Loucy (cell line): ENCODE measurements at regions not wholly inside any gene's neighbourhood (a gene's known extent, or its start where the extent isn't known, plus 50 kb on each side); places are given as distances from the start of the nearest gene placed in this dataset.

Source experiments
- H2AFZ ChIP-seq: fragments of 200-600 bp; sonication (generic); 2 replicates; pipeline ENCODE4 v1.6.0; 2016; ENCODE audit warnings: antibody characterized with exemption, mild to moderate bottlenecking, low read length, moderate library complexity
- H3F3A ChIP-seq: fragments of 200-600 bp; 2 replicates; pipeline ENCODE4 v1.6.0; 2016; ENCODE audit warnings: antibody characterized with exemption, low read depth, mild to moderate bottlenecking
- H3K27me3 ChIP-seq: fragments of 200-600 bp; sonication (generic); 2 replicates; pipeline ENCODE4 v1.6.1; 2014; ENCODE audit warnings: low read length, mild to moderate bottlenecking; ENCODE audit not compliant: insufficient read depth, poor library complexity, severe bottlenecking
- H3K36me3 ChIP-seq: fragments of 200-600 bp; sonication (generic); 2 replicates; pipeline ENCODE4 v1.6.1; 2016; ENCODE audit warnings: low read length; ENCODE audit not compliant: insufficient read depth
- H3K4me1 ChIP-seq: fragments of 200-600 bp; sonication (generic); 2 replicates; pipeline ENCODE4 v1.5.1; 2014; ENCODE audit warnings: low read length, mild to moderate bottlenecking; ENCODE audit not compliant: insufficient read depth, poor library complexity, severe bottlenecking
- H3K4me2 ChIP-seq: fragments of 200-600 bp; sonication (generic); 2 replicates; pipeline ENCODE4 v1.6.0; 2014; ENCODE audit warnings: antibody characterized with exemption, low read length, low read depth, mild to moderate bottlenecking; ENCODE audit not compliant: poor library complexity, severe bottlenecking
- H3K4me3 ChIP-seq: fragments of 200-600 bp; sonication (generic); 2 replicates; pipeline ENCODE4 v1.5.1; 2014; ENCODE audit warnings: low read length, mild to moderate bottlenecking, mixed read lengths; ENCODE audit not compliant: poor library complexity, severe bottlenecking
- H3K79me2 ChIP-seq: fragments of 200-600 bp; sonication (generic); 2 replicates; pipeline ENCODE4 v1.6.1; 2014; ENCODE audit warnings: low read length; ENCODE audit not compliant: insufficient read depth
- H3K9ac ChIP-seq: fragments of 200-600 bp; sonication (generic); 2 replicates; pipeline ENCODE4 v1.6.0; 2014; ENCODE audit warnings: mild to moderate bottlenecking, low read depth, low read length, moderate library complexity; ENCODE audit not compliant: poor library complexity, severe bottlenecking
- H3K9me2 ChIP-seq: fragments of 200-600 bp; sonication (generic); replicated peaks from 2 replicates; pipeline ENCODE4 v1.6.1; 2016; ENCODE audit warnings: low read depth, low read length, mixed read lengths
- H3K9me3 ChIP-seq: fragments of 200-600 bp; sonication (generic); 2 replicates; pipeline ENCODE4 v1.6.1; 2014; ENCODE audit warnings: mild to moderate bottlenecking, antibody characterized with exemption, low read length, low read depth; ENCODE audit not compliant: insufficient read depth
- H4K20me1 ChIP-seq: fragments of 200-600 bp; sonication (generic); 2 replicates; pipeline ENCODE4 v1.6.0; 2014; ENCODE audit warnings: antibody characterized with exemption, low read length, mild to moderate bottlenecking; ENCODE audit not compliant: insufficient read depth, poor library complexity, severe bottlenecking
- EZH2phosphoT487 ChIP-seq: fragments of 200-600 bp; IDR thresholded peaks from 2 replicates; pipeline ENCODE4 v1.6.1; 2018; ENCODE audit warnings: antibody characterized with exemption, mild to moderate bottlenecking, moderate library complexity, borderline replicate concordance
- TF ChIP-seq, protein P1 (sequence below): fragments of 200-600 bp; sonication (generic); conservative IDR thresholded peaks from 2 replicates; pipeline ENCODE4 v1.5.1; 2014; ENCODE audit warnings: mild to moderate bottlenecking, antibody characterized with exemption, low read length

- Histone ChIP-seq H3K4me1 (peaks cover 7% of the 10 kb centered on the region), H3F3A (no peaks in the 10 kb centered on the region), H3K36me3 (no peaks in the 10 kb centered on the region), H3K79me2 (no peaks in the 10 kb centered on the region), H3K9me2 (no peaks in the 10 kb centered on the region), H4K20me1 (no peaks in the 10 kb centered on the region), H3K9ac (no peak overlapping the region), H2AFZ (no peak overlapping the region), H3K9me3 (no peaks in the 10 kb centered on the region), H3K4me2 (no peak overlapping the region), H3K27me3 (no peaks in the 10 kb centered on the region), H3K4me3 (no peak overlapping the region)
- TF ChIP-seq, protein P1, sequence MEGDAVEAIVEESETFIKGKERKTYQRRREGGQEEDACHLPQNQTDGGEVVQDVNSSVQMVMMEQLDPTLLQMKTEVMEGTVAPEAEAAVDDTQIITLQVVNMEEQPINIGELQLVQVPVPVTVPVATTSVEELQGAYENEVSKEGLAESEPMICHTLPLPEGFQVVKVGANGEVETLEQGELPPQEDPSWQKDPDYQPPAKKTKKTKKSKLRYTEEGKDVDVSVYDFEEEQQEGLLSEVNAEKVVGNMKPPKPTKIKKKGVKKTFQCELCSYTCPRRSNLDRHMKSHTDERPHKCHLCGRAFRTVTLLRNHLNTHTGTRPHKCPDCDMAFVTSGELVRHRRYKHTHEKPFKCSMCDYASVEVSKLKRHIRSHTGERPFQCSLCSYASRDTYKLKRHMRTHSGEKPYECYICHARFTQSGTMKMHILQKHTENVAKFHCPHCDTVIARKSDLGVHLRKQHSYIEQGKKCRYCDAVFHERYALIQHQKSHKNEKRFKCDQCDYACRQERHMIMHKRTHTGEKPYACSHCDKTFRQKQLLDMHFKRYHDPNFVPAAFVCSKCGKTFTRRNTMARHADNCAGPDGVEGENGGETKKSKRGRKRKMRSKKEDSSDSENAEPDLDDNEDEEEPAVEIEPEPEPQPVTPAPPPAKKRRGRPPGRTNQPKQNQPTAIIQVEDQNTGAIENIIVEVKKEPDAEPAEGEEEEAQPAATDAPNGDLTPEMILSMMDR = no peak
- TF ChIP-seq EZH2phosphoT487 = no peak
Measured at GRCh38 chr18:57961876-57962505, 82.0 kb upstream of the NEDD4L start.

DNA sequence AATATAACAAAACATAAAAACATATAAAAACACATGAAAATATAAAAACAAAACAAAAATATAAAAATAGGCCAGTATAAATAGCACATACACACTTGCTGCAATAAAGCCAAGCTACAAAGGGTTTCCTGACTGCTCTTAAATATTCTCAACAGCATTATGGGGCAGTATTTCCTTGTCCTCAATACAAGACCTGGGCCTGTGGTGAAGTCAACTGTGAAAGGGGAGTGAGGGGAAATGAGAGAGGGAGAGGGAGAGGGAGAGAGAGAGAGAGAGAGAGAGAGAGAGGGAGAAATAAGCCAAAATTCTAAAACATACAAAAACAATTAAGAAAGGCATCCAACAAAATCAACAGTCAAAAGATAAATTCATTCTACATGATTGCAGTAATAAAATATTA, 82.6 kb upstream of the NEDD4L start:
- Histone ChIP-seq H3K36me3 (no peaks in the 10 kb centered on the region), H3F3A (no peaks in the 10 kb centered on the region), H3K4me1 (peaks cover 7% of the 10 kb centered on the region), H2AFZ (no peak overlapping the region), H4K20me1 (no peaks in the 10 kb centered on the region), H3K4me3 (no peak overlapping the region), H3K27me3 (no peaks in the 10 kb centered on the region), H3K9me2 (no peaks in the 10 kb centered on the region), H3K9me3 (no peaks in the 10 kb centered on the region), H3K79me2 (no peaks in the 10 kb centered on the region), H3K4me2 (no peak overlapping the region), H3K9ac (no peak overlapping the region)
- TF ChIP-seq, protein P1 = no peak
- no peak for TF ChIP-seq EZH2phosphoT487

DNA sequence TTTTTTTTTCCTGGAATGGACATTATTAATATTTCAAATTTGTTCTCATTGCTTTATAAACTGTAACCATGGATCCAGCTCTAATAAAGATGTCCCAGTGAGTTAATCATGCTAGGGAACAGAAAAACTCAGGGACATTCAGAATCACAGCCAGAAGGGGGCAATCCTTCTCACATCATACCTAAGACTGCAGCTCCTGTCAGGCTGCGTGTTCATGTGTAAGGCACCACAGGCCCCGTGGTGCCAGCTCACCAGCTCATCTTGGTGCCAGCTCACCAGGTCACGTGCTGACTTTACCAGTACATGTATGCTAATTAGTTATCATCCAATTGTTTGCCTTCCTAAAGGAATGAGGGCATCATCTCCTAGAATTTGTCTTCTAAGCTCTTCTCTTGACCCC, 84.7 kb upstream of the NEDD4L start:
- H3K9ac ChIP-seq = no peak overlapping the region
- H3K36me3 ChIP-seq = no peaks in the 10 kb centered on the region
- peaks cover 7% of the 10 kb centered on the region for H3K4me1 ChIP-seq
- no peak overlapping the region for H3K4me3 ChIP-seq
- no peaks in the 10 kb centered on the region for H3K9me3 ChIP-seq
- no peaks in the 10 kb centered on the region for H4K20me1 ChIP-seq
- no peak overlapping the region for H3K4me2 ChIP-seq
- peak overlapping the region; percentile 24; the same call in 1 of the 2 replicates for H2AFZ ChIP-seq
- no peaks in the 10 kb centered on the region for H3K27me3 ChIP-seq
- H3F3A ChIP-seq = no peaks in the 10 kb centered on the region
- no peaks in the 10 kb centered on the region for H3K9me2 ChIP-seq
- H3K79me2 ChIP-seq = no peaks in the 10 kb centered on the region
- TF ChIP-seq, protein P1 = peak; percentile 57
- TF ChIP-seq EZH2phosphoT487 = no peak
